ENCODE measurements at regions not wholly inside any gene's neighbourhood (a gene's known extent, or its start where the extent isn't known, plus 50 kb on each side); places are given as distances from the start of the nearest gene placed in this dataset.

GRCh38 chr3:178075344-178075743 lies 460.9 kb upstream of the KCNMB2 start:
- Histone ChIP-seq H3K27ac (no peak overlapping the region), H3K4me3 (no peak overlapping the region), H3K4me1 (peaks cover 10% of the 10 kb centered on the region in 2 donors), H3K36me3 (no peaks in the 10 kb centered on the region), H3K9me3 (no peaks in the 10 kb centered on the region), H3K27me3 (no peaks in the 10 kb centered on the region)
- no peak for DNase-seq
- intact Hi-C loops (cut with DNase I) = no loop called here
- TF ChIP-seq, protein P1, sequence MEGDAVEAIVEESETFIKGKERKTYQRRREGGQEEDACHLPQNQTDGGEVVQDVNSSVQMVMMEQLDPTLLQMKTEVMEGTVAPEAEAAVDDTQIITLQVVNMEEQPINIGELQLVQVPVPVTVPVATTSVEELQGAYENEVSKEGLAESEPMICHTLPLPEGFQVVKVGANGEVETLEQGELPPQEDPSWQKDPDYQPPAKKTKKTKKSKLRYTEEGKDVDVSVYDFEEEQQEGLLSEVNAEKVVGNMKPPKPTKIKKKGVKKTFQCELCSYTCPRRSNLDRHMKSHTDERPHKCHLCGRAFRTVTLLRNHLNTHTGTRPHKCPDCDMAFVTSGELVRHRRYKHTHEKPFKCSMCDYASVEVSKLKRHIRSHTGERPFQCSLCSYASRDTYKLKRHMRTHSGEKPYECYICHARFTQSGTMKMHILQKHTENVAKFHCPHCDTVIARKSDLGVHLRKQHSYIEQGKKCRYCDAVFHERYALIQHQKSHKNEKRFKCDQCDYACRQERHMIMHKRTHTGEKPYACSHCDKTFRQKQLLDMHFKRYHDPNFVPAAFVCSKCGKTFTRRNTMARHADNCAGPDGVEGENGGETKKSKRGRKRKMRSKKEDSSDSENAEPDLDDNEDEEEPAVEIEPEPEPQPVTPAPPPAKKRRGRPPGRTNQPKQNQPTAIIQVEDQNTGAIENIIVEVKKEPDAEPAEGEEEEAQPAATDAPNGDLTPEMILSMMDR (IDR thresholded peaks at IDR 0.05) = no peak
- ATAC-seq = no peak

DNA sequence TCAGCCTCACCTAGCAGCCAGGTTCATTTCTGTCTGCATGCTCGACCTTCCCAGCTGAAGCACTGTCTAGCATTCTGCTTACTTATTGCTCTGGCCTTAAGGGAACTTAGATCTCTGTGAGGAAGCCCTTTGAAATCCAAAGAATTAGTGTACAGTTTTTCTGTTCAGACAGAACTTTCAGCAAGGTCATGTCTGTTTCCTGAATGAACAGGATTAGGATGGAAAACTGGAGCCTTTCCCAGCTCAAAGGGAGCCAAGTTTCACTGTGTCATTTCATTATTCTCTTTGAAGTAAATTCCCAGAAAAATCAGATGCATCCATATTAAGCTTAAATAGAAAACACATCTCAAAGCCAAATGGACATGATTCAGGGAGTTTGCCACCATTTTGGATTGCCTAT lies 457.3 kb upstream of the KCNMB2 start:
- no peaks in the 10 kb centered on the region for H3K27me3 ChIP-seq
- no peaks in the 10 kb centered on the region for H3K9me3 ChIP-seq
- ATAC-seq (peak; percentile 59), DNase-seq (peak in 2 of 4 donors; percentile 87 to 90)
- no peaks in the 10 kb centered on the region for H3K36me3 ChIP-seq
- H3K4me1 ChIP-seq = peaks cover 10 to 11% of the 10 kb centered on the region in 2 donors
- intact Hi-C loops (cut with DNase I) = no loop called here
- no peak overlapping the region for H3K4me3 ChIP-seq
- H3K27ac ChIP-seq = peak overlapping the region; percentile 34 to 63
- TF ChIP-seq, protein P1 (IDR thresholded peaks at IDR 0.05) = no peak

- H3K36me3 ChIP-seq = no peaks in the 10 kb centered on the region
- peaks cover 18 to 22% of the 10 kb centered on the region in 2 donors for H3K4me1 ChIP-seq
- intact Hi-C loops (cut with DNase I) = no loop called here
- peak overlapping the region in 1 of 2 donors; percentile 63 for H3K27ac ChIP-seq
- DNase-seq = no peak
- no peak for ATAC-seq
- TF ChIP-seq, protein P1 (IDR thresholded peaks at IDR 0.05) = no peak
- H3K4me3 ChIP-seq = no peak overlapping the region
- H3K9me3 ChIP-seq = no peaks in the 10 kb centered on the region
- no peaks in the 10 kb centered on the region for H3K27me3 ChIP-seq
Measured at GRCh38 chr3:178079966-178080365, 456.3 kb upstream of the KCNMB2 start.

DNA sequence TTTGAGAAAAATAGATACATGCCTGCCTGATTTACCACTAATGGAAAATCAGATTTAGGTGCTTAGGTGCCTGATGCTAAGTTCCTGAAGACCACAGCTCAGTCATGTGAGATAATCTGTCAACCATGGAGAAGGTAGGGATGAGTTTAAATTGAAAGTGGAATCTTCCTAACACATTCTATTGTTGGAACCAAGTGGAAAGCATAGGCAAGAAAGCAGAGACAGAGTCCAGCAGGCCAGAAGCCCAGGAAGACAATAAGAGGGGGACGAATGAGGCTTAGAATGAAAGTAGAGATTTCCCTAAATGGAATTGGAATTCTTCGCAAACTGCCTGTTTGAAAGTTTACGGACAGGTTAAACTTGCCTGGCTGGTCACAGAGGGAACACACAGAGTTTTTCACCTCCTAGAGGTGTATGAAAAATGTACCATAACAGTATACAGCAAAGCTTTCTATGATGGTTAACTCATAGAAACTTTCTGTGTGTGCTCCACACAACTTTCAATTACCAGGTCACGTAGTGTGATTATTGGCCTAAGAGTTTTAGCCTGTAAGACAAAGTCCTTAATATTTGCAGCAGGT lies 453.8 kb upstream of the KCNMB2 start:
- Histone ChIP-seq H3K27me3 (no peaks in the 10 kb centered on the region), H3K36me3 (no peaks in the 10 kb centered on the region), H3K4me3 (no peak overlapping the region), H3K4me1 (peaks cover 16 to 20% of the 10 kb centered on the region in 2 donors), H3K9me3 (no peaks in the 10 kb centered on the region), H3K27ac (no peak overlapping the region)
- intact Hi-C loops (cut with DNase I) = no loop called here
- TF ChIP-seq, protein P1 (IDR thresholded peaks at IDR 0.05) = no peak
- DNase-seq (no peak), ATAC-seq (no peak)

GRCh38 chr3:178083906-178084866 lies 452.1 kb upstream of the KCNMB2 start:
- H3K27ac ChIP-seq = peak overlapping the region; percentile 62 to 71
- H3K36me3 ChIP-seq = no peaks in the 10 kb centered on the region
- H3K4me1 ChIP-seq = peaks cover 12 to 14% of the 10 kb centered on the region in 2 donors
- intact Hi-C loops (cut with DNase I) = no loop called here
- DNase-seq (peak in 2 of 4 donors; percentile 77 to 90), ATAC-seq (peak; percentile 47)
- TF ChIP-seq, protein P1 (IDR thresholded peaks at IDR 0.05) = peak in 1 of 2 donors; percentile 45
- no peaks in the 10 kb centered on the region for H3K9me3 ChIP-seq
- H3K27me3 ChIP-seq = no peaks in the 10 kb centered on the region
- H3K4me3 ChIP-seq = no peak overlapping the region
